SK-N-SH (cell line): ENCODE measurements at regions not wholly inside any gene's neighbourhood (a gene's known extent, or its start where the extent isn't known, plus 50 kb on each side); places are given as distances from the start of the nearest gene placed in this dataset.

Experiments
- CTCF ChIA-PET: fragments of 300-600, 350-600 bp; formaldehyde crosslinking; extraction: SDS; loops from one replicate; lab custom pipeline; 2021; lab: Yijun Ruan, JAX
- POLR2A ChIA-PET: fragments of 350-600 bp; sonication (Branson Sonifier 250); formaldehyde crosslinking; extraction: SDS; loops from one replicate; lab custom pipeline; 2020; ENCODE audit warnings: antibody characterized with exemption, inconsistent platforms; lab: Yijun Ruan, JAX
- DNase-seq: peaks from one replicate; pipeline ENCODE4 v3.0.0; 2012
- H2AFZ ChIP-seq: fragments of 200-600 bp; sonication (generic); 2 replicates; pipeline ENCODE4 v1.8.1; 2016; ENCODE audit warnings: antibody characterized with exemption, mild to moderate bottlenecking, low read depth
- H3F3A ChIP-seq: fragments of 200-600 bp; sonication (generic); replicated peaks from 2 replicates; pipeline ENCODE3; 2016; ENCODE audit warnings: antibody characterized with exemption, mild to moderate bottlenecking; ENCODE audit not compliant: insufficient read depth
- H3K27ac ChIP-seq, 2 experiments: fragments of 200-500 bp in 1 of 2; fragments of 200-600 bp in 1 of 2; sonication (Bioruptor generic) in 1 of 2; sonication (generic), shearing (Covaris generic) in 1 of 2; 2 replicates each; pipeline versions ENCODE4 v1.5.1 to v1.6.1; 2014 to 2016; ENCODE audit warnings: low read depth in 2 of 2, inconsistent platforms in 1 of 2, low read length in 1 of 2, mild to moderate bottlenecking in 1 of 2, mixed read lengths in 1 of 2
- H3K27me3 ChIP-seq: fragments of 200-600 bp; sonication (generic), shearing (Covaris generic); 2 replicates; pipeline ENCODE4 v1.6.1; 2016; ENCODE audit warnings: mixed run types; ENCODE audit not compliant: insufficient read depth
- H3K36me3 ChIP-seq, 2 experiments: fragments of 200-500 bp in 1 of 2; fragments of 200-600 bp in 1 of 2; sonication (Bioruptor generic) in 1 of 2; sonication (generic) in 1 of 2; replicated peaks in 1 of 2; 2 replicates each; pipeline versions ENCODE3 to v1.5.1; 2014 to 2016; ENCODE audit warnings: low read length in 1 of 2, mild to moderate bottlenecking in 1 of 2; ENCODE audit not compliant: insufficient read depth in 2 of 2, control insufficient read depth in 1 of 2
- H3K4me1 ChIP-seq, 2 experiments: fragments of 200-500 bp in 1 of 2; fragments of 200-600 bp in 1 of 2; sonication (Bioruptor generic) in 1 of 2; sonication (generic), shearing (Covaris generic) in 1 of 2; 2 replicates each; pipeline versions ENCODE4 v1.5.1 to v1.6.1; 2014 to 2016; ENCODE audit warnings: low read depth in 1 of 2, low read length in 1 of 2, mixed run types in 1 of 2; ENCODE audit not compliant: insufficient read depth in 2 of 2, control insufficient read depth in 1 of 2
- H3K4me2 ChIP-seq: fragments of 200-600 bp; sonication (generic), shearing (Covaris generic); 2 replicates; pipeline ENCODE4 v1.6.1; 2017; ENCODE audit warnings: mixed run types
- H3K4me3 ChIP-seq, 2 experiments: fragments of 200-500 bp in 1 of 2; fragments of 200-600 bp in 1 of 2; sonication (Bioruptor generic) in 1 of 2; sonication (generic), shearing (Covaris generic) in 1 of 2; 2 replicates each; pipeline versions ENCODE4 v1.5.1 to v1.8.1; 2014 to 2016; ENCODE audit warnings: low read depth in 2 of 2, inconsistent platforms in 1 of 2, low read length in 1 of 2, mild to moderate bottlenecking in 1 of 2, mixed read lengths in 1 of 2, moderate library complexity in 1 of 2
- H3K79me2 ChIP-seq: fragments of 200-600 bp; sonication (generic); 2 replicates; pipeline ENCODE4 v1.8.1; 2017; ENCODE audit warnings: mild to moderate bottlenecking; ENCODE audit not compliant: insufficient read depth
- H3K9ac ChIP-seq: fragments of 200-600 bp; sonication (generic); 2 replicates; pipeline ENCODE4 v1.6.1; 2017; ENCODE audit warnings: mixed run types
- H3K9me2 ChIP-seq: fragments of 200-600 bp; sonication (generic); 2 replicates; pipeline ENCODE4 v1.6.1; 2017; ENCODE audit warnings: mixed run types
- H3K9me3 ChIP-seq: fragments of 200-600 bp; sonication (generic); 2 replicates; pipeline ENCODE4 v1.6.1; 2017; ENCODE audit warnings: mixed run types, mild to moderate bottlenecking, moderate library complexity
- H4K20me1 ChIP-seq: fragments of 200-600 bp; sonication (generic); 2 replicates; pipeline ENCODE4 v1.6.1; 2017; ENCODE audit warnings: mild to moderate bottlenecking, mixed run types; ENCODE audit not compliant: insufficient read depth
- CHD2 ChIP-seq: fragments of 150-350 bp; IDR thresholded peaks from 2 replicates; pipeline ENCODE4 v1.6.1; 2018; ENCODE audit warnings: low read length; ENCODE audit not compliant: partially characterized antibody
- EP300 ChIP-seq, 2 experiments: IDR thresholded peaks; 2 replicates each; pipeline versions ENCODE4 v1.4.0 to v1.6.1; 2012; ENCODE audit warnings: borderline replicate concordance in 1 of 2, low read depth in 1 of 2, low read length in 1 of 2
- EZH2phosphoT487 ChIP-seq: fragments of 200-600 bp; sonication (generic); IDR thresholded peaks from 2 replicates; pipeline ENCODE4 v1.6.1; 2017; ENCODE audit warnings: low read depth, mixed run types, mild to moderate bottlenecking, antibody characterized with exemption, moderate library complexity, borderline replicate concordance
- FOXJ3 ChIP-seq: sonication (generic); formaldehyde crosslinking; IDR thresholded peaks from 2 replicates; pipeline ENCODE4 v1.5.1; 2020; ENCODE audit warnings: mild to moderate bottlenecking, missing genetic modification reagents
- GABPA ChIP-seq: IDR thresholded peaks from 2 replicates; pipeline ENCODE4 v1.4.0; 2012; ENCODE audit warnings: low read depth, mild to moderate bottlenecking
- NRF1 ChIP-seq: IDR thresholded peaks from 2 replicates; pipeline ENCODE4 v1.6.1; 2012; ENCODE audit warnings: low read depth, mild to moderate bottlenecking, low read length
- POLR2AphosphoS5 ChIP-seq: IDR thresholded peaks from 2 replicates; pipeline ENCODE4 v1.6.1; 2012; ENCODE audit warnings: low read depth, low read length
- RAD21 ChIP-seq: IDR thresholded peaks from 2 replicates; pipeline ENCODE4 v1.6.1; 2012; ENCODE audit warnings: mild to moderate bottlenecking, low read length
- RCOR1 ChIP-seq: fragments of 150-350 bp; IDR thresholded peaks from 2 replicates; pipeline ENCODE4 v1.6.1; 2017; ENCODE audit warnings: antibody characterized with exemption, low read length
- RXRA ChIP-seq: IDR thresholded peaks from 2 replicates; pipeline ENCODE4 v1.4.0; 2012; ENCODE audit warnings: low read depth, mild to moderate bottlenecking, borderline replicate concordance
- TCF12 ChIP-seq: IDR thresholded peaks from 2 replicates; pipeline ENCODE4 v1.4.0; 2012
- TEAD4 ChIP-seq: IDR thresholded peaks from 2 replicates; pipeline ENCODE4 v1.4.0; 2012; ENCODE audit warnings: mild to moderate bottlenecking, borderline replicate concordance; ENCODE audit not compliant: insufficient read depth
- USF2 ChIP-seq: fragments of 150-350 bp; IDR thresholded peaks from 2 replicates; pipeline ENCODE4 v1.6.1; 2017; ENCODE audit warnings: antibody characterized with exemption, low read length, low read depth, borderline replicate concordance
- YY1 ChIP-seq: IDR thresholded peaks from 2 replicates; pipeline ENCODE4 v1.4.0; 2012; ENCODE audit warnings: low read depth, mild to moderate bottlenecking
- ZBTB33 ChIP-seq: IDR thresholded peaks from 2 replicates; pipeline ENCODE4 v1.4.0; 2012; ENCODE audit warnings: low read depth, borderline replicate concordance
- WGBS: methylation state at CpG from one replicate; pipeline ENCODE4 v1.1.6; 2017; ENCODE audit warnings: low lambda C conversion rate; 5-methylcytosine and 5-hydroxymethylcytosine counted together
- TF ChIP-seq, protein P1 (sequence below): IDR thresholded peaks from 2 replicates; pipeline ENCODE4 v1.4.0; 2012; ENCODE audit warnings: low read depth, borderline replicate concordance
- TF ChIP-seq, protein P2 (sequence below): fragments of 200-600 bp; sonication (generic); IDR thresholded peaks from 2 replicates; pipeline ENCODE4 v1.6.1; 2017; ENCODE audit warnings: antibody characterized with exemption, mild to moderate bottlenecking, moderate library complexity

GRCh38 chr11:44361813-44362212, 51.9 kb upstream of the ALX4 start:
- Histone ChIP-seq H4K20me1 (no peaks in the 10 kb centered on the region), H3K9me3 (no peaks in the 10 kb centered on the region), H3K79me2 (no peaks in the 10 kb centered on the region), H3K27ac (no peak overlapping the region), H3K4me2 (no peak overlapping the region), H2AFZ (no peak overlapping the region), H3K9me2 (no peaks in the 10 kb centered on the region), H3K36me3 (no peaks in the 10 kb centered on the region), H3F3A (no peaks in the 10 kb centered on the region), H3K9ac (no peak overlapping the region), H3K27me3 (peaks cover 8% of the 10 kb centered on the region), H3K4me1 (peaks cover 0 to under 1% of the 10 kb centered on the region in 2 experiments; a peak in 1 of 4 replicates), H3K4me3 (no peak overlapping the region)
- ChIA-PET CTCF (interaction anchor here (1.0 kb wide), 1 partner anchor 10 kb away, joined by 3 read pairs; no protein-coding TSS in a partner anchor), POLR2A (no interaction called here)
- no peak for TF ChIP-seq TCF12
- no peak for TF ChIP-seq USF2
- TF ChIP-seq, protein P1, sequence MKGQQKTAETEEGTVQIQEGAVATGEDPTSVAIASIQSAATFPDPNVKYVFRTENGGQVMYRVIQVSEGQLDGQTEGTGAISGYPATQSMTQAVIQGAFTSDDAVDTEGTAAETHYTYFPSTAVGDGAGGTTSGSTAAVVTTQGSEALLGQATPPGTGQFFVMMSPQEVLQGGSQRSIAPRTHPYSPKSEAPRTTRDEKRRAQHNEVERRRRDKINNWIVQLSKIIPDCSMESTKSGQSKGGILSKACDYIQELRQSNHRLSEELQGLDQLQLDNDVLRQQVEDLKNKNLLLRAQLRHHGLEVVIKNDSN: no peak
- TF ChIP-seq ZBTB33: no peak
- TF ChIP-seq RAD21: no peak
- no peak for TF ChIP-seq NRF1
- no peak for DNase-seq
- WGBS: 39% methylated on average over 11 of the region's 15 CpGs

GRCh38 chr11:44363116-44363515, 53.2 kb upstream of the ALX4 start:
- no peak overlapping the region for H3K27ac ChIP-seq
- POLR2A ChIA-PET: no interaction called here
- no peak overlapping the region for H2AFZ ChIP-seq
- H3K9me2 ChIP-seq: no peaks in the 10 kb centered on the region
- H3K9ac ChIP-seq: no peak overlapping the region
- TF ChIP-seq TCF12: no peak
- TF ChIP-seq EP300 (IDR thresholded peaks at IDR 0.05; ENCODE audit: borderline replicate concordance in 1 of 2, low read depth in 1 of 2, low read length in 1 of 2): no peak
- no peak for TF ChIP-seq RXRA
- no peak for TF ChIP-seq GABPA
- TF ChIP-seq, protein P1: no peak
- no peak for TF ChIP-seq FOXJ3 (CRISPR knock-in tag)
- TF ChIP-seq POLR2AphosphoS5: no peak
- no peak for TF ChIP-seq EZH2phosphoT487
- no peak for TF ChIP-seq NRF1
- TF ChIP-seq, protein P2, sequence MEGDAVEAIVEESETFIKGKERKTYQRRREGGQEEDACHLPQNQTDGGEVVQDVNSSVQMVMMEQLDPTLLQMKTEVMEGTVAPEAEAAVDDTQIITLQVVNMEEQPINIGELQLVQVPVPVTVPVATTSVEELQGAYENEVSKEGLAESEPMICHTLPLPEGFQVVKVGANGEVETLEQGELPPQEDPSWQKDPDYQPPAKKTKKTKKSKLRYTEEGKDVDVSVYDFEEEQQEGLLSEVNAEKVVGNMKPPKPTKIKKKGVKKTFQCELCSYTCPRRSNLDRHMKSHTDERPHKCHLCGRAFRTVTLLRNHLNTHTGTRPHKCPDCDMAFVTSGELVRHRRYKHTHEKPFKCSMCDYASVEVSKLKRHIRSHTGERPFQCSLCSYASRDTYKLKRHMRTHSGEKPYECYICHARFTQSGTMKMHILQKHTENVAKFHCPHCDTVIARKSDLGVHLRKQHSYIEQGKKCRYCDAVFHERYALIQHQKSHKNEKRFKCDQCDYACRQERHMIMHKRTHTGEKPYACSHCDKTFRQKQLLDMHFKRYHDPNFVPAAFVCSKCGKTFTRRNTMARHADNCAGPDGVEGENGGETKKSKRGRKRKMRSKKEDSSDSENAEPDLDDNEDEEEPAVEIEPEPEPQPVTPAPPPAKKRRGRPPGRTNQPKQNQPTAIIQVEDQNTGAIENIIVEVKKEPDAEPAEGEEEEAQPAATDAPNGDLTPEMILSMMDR: no peak
- no peak for TF ChIP-seq YY1
- no peak for TF ChIP-seq RAD21
- no peak for TF ChIP-seq RCOR1
- no peak for TF ChIP-seq CHD2
- no peak for TF ChIP-seq TEAD4
- H3K27me3 ChIP-seq: peaks cover 7% of the 10 kb centered on the region
- H3K9me3 ChIP-seq: no peaks in the 10 kb centered on the region
- H3K79me2 ChIP-seq: no peaks in the 10 kb centered on the region
- no peak for DNase-seq
- H3K36me3 ChIP-seq: no peaks in the 10 kb centered on the region
- H3F3A ChIP-seq: no peaks in the 10 kb centered on the region
- H3K4me1 ChIP-seq: peaks cover 0 to 2% of the 10 kb centered on the region in 2 experiments; a peak in 1 of 4 replicates
- H3K4me2 ChIP-seq: no peak overlapping the region
- CTCF ChIA-PET: no interaction called here
- H4K20me1 ChIP-seq: no peaks in the 10 kb centered on the region
- WGBS: 20% methylated on average over 3 of the region's 3 CpGs
- no peak overlapping the region for H3K4me3 ChIP-seq
